Smooth muscle cell (in vitro differentiated cells): ENCODE measurements at regions not wholly inside any gene's neighbourhood (a gene's known extent, or its start where the extent isn't known, plus 50 kb on each side); places are given as distances from the start of the nearest gene placed in this dataset.
A peak's percentile ranks its signal among the peaks of the same experiment; 100 is the strongest.

Experiments
- DNase-seq: peaks from one replicate; lab custom pipeline; 2025; ENCODE audit not compliant: unreplicated experiment; lab: John Stamatoyannopoulos, UW
- H2AFZ ChIP-seq: fragments of 200-600 bp; sonication (generic); 2 replicates; pipeline ENCODE4 v1.6.0; 2016; ENCODE audit warnings: antibody characterized with exemption, low read depth, mild to moderate bottlenecking
- H3F3A ChIP-seq: fragments of 200-600 bp; sonication (generic); 2 replicates; pipeline ENCODE4 v1.6.0; 2017; ENCODE audit warnings: antibody characterized with exemption, low read depth
- H3K27ac ChIP-seq: fragments of 200-600 bp; sonication (generic); 2 replicates; pipeline ENCODE4 v1.5.1; 2016; ENCODE audit warnings: low read depth, mild to moderate bottlenecking
- H3K27me3 ChIP-seq: fragments of 200-600 bp; sonication (generic); 2 replicates; pipeline ENCODE4 v1.6.1; 2016; ENCODE audit warnings: low read depth, mild to moderate bottlenecking
- H3K36me3 ChIP-seq: fragments of 200-600 bp; sonication (generic); 2 replicates; pipeline ENCODE4 v1.5.1; 2016; ENCODE audit warnings: low read depth
- H3K4me1 ChIP-seq: fragments of 200-600 bp; sonication (generic); 2 replicates; pipeline ENCODE4 v1.5.1; 2016; ENCODE audit warnings: low read depth
- H3K4me2 ChIP-seq: fragments of 200-600 bp; sonication (generic); 2 replicates; pipeline ENCODE4 v1.6.0; 2016; ENCODE audit warnings: mild to moderate bottlenecking
- H3K4me3 ChIP-seq: fragments of 200-600 bp; sonication (generic); 2 replicates; pipeline ENCODE4 v1.5.1; 2016; ENCODE audit warnings: mild to moderate bottlenecking
- H3K79me2 ChIP-seq: fragments of 200-600 bp; sonication (generic); 2 replicates; pipeline ENCODE4 v1.6.0; 2016; ENCODE audit warnings: low read depth, mild to moderate bottlenecking
- H3K9ac ChIP-seq: fragments of 200-600 bp; sonication (generic); 2 replicates; pipeline ENCODE4 v1.6.0; 2016; ENCODE audit warnings: low read depth
- H3K9me3 ChIP-seq: fragments of 200-600 bp; sonication (generic); replicated peaks from 2 replicates; pipeline ENCODE4 v1.5.1; 2016; ENCODE audit warnings: low read depth
- H4K20me1 ChIP-seq: fragments of 200-600 bp; sonication (generic); 2 replicates; pipeline ENCODE4 v1.6.0; 2016; ENCODE audit warnings: low read depth
- CTCF ChIP-seq: fragments of 200-600 bp; sonication (generic); IDR thresholded peaks from 2 replicates; pipeline ENCODE4 v1.5.1; 2017; ENCODE audit warnings: borderline replicate concordance, mild to moderate bottlenecking, antibody characterized with exemption; ENCODE audit not compliant: insufficient read depth, poor library complexity, severe bottlenecking
- whole genome bisulfite sequencing: methylation state at CpG from one replicate; pipeline ENCODE4 v1.1.7; 2016; ENCODE audit warnings: low lambda C conversion rate; 5-methylcytosine and 5-hydroxymethylcytosine counted together

GRCh38 chr1:216905781-216906180 is 182.6 kb upstream of the ESRRG start:
- Histone ChIP-seq H3K27me3 (peaks cover 13% of the 10 kb centered on the region), H3K9ac (no peak overlapping the region), H3K9me3 (no peaks in the 10 kb centered on the region), H3K4me1 (peaks cover 9% of the 10 kb centered on the region), H3K27ac (no peak overlapping the region), H3K36me3 (no peaks in the 10 kb centered on the region), H3K4me2 (no peak overlapping the region), H3F3A (peaks cover 7% of the 10 kb centered on the region), H2AFZ (no peak overlapping the region), H4K20me1 (no peaks in the 10 kb centered on the region), H3K4me3 (no peak overlapping the region), H3K79me2 (no peaks in the 10 kb centered on the region)
- no peak for TF ChIP-seq CTCF
- no peak for DNase-seq
- 82% methylated on average over 4 of the region's 4 CpGs for WGBS

GRCh38 chr1:216905137-216905536 is 181.9 kb upstream of the ESRRG start:
- DNase-seq: no peak
- Histone ChIP-seq H3K36me3 (no peaks in the 10 kb centered on the region), H3K9ac (no peak overlapping the region), H2AFZ (no peak overlapping the region), H3K9me3 (no peaks in the 10 kb centered on the region), H4K20me1 (no peaks in the 10 kb centered on the region), H3K4me3 (no peak overlapping the region), H3K27me3 (peaks cover 15% of the 10 kb centered on the region), H3K27ac (no peak overlapping the region), H3K79me2 (no peaks in the 10 kb centered on the region), H3K4me1 (peaks cover 9% of the 10 kb centered on the region), H3F3A (peaks cover 7% of the 10 kb centered on the region), H3K4me2 (peak overlapping the region; percentile 77)
- no peak for TF ChIP-seq CTCF
- WGBS: 81% methylated on average over 5 of the region's 5 CpGs

GRCh38 chr1:216904471-216904870 is 181.2 kb upstream of the ESRRG start:
- no peak for DNase-seq
- Histone ChIP-seq H3K27me3 (peaks cover 15% of the 10 kb centered on the region), H3K79me2 (no peaks in the 10 kb centered on the region), H3K4me1 (peaks cover 9% of the 10 kb centered on the region), H3K9ac (peak overlapping the region; percentile 31), H3K4me3 (peak overlapping the region; percentile 22), H4K20me1 (no peaks in the 10 kb centered on the region), H3K27ac (no peak overlapping the region), H3K36me3 (no peaks in the 10 kb centered on the region), H3F3A (peaks cover 7% of the 10 kb centered on the region), H2AFZ (peak overlapping the region; percentile 9), H3K4me2 (peak overlapping the region; percentile 77), H3K9me3 (no peaks in the 10 kb centered on the region)
- TF ChIP-seq CTCF: no peak
- WGBS: 29% methylated on average over 7 of the region's 7 CpGs

- DNase-seq: no peak
Observed at GRCh38 chr1:216903382-216903740, 180.1 kb upstream of the ESRRG start.

More at GRCh38 chr1:216903382-216903740, 180.1 kb upstream of the ESRRG start:
- Histone ChIP-seq H3K27ac (peak overlapping the region; percentile 66), H3K9ac (no peak overlapping the region), H3K9me3 (no peaks in the 10 kb centered on the region), H3K4me3 (no peak overlapping the region), H3K36me3 (no peaks in the 10 kb centered on the region), H3K4me2 (peak overlapping the region; percentile 77), H3K4me1 (peaks cover 9% of the 10 kb centered on the region), H3K27me3 (peaks cover 14% of the 10 kb centered on the region), H2AFZ (no peak overlapping the region), H3K79me2 (no peaks in the 10 kb centered on the region), H3F3A (peaks cover 7% of the 10 kb centered on the region), H4K20me1 (no peaks in the 10 kb centered on the region)
- no peak for TF ChIP-seq CTCF
- 12% methylated on average over 2 of the region's 2 CpGs for WGBS
